ENCODE measurements at regions not wholly inside any gene's neighbourhood (a gene's known extent, or its start where the extent isn't known, plus 50 kb on each side); places are given as distances from the start of the nearest gene placed in this dataset.

- TF ChIP-seq CHD2 (IDR thresholded peaks at IDR 0.05; ENCODE audit: low read depth, low read length) (no peak), MXI1 (IDR thresholded peaks at IDR 0.05; ENCODE audit: borderline replicate concordance, low read depth, low read length) (no peak), CTCF (CRISPR knock-in tag; IDR thresholded peaks at IDR 0.05) (no peak)
Observed at GRCh38 chr9:103243553-103243952, 248.4 kb downstream of the CYLC2 start.
